ENCODE measurements at regions not wholly inside any gene's neighbourhood (a gene's known extent, or its start where the extent isn't known, plus 50 kb on each side); places are given as distances from the start of the nearest gene placed in this dataset.

- no peaks in the 10 kb centered on the region for H3K79me2 ChIP-seq (ENCODE audit: low read depth)
- Mint-ChIP-seq H3K4me1 (peaks cover 87% of the 10 kb centered on the region), H3K9me3 (no peaks in the 10 kb centered on the region), H3K4me3 (peak overlapping the region; percentile 6), H3K27ac (peak overlapping the region; percentile 84), H3K36me3 (no peaks in the 10 kb centered on the region), H3K27me3 (ENCODE audit: insufficient read depth, low read depth) (peaks cover 4% of the 10 kb centered on the region)
- H3K4me2 ChIP-seq, result no peak overlapping the region
- H3K27me3 ChIP-seq, result no peaks in the 10 kb centered on the region
- TF ChIP-seq EZH2phosphoT487 (IDR thresholded peaks at IDR 0.05) (no peak), EZH2 (IDR thresholded peaks at IDR 0.05) (no peak), CTCF (IDR thresholded peaks at IDR 0.05) (no peak)
- H3K4me3 ChIP-seq, result no peak overlapping the region
- H2AFZ ChIP-seq (replicated peaks), result no peak overlapping the region
- DNase-seq (ENCODE audit: low spot score), result no peak
- H3K36me3 ChIP-seq, result no peaks in the 10 kb centered on the region
- no peaks in the 10 kb centered on the region for H3K9me3 ChIP-seq (ENCODE audit: low read depth)
- no peak overlapping the region for H3K9ac ChIP-seq
- H3K27ac ChIP-seq, result no peak overlapping the region
- H3F3A ChIP-seq (ENCODE audit: low read depth), result peaks cover 11% of the 10 kb centered on the region
- peaks cover 5% of the 10 kb centered on the region for H4K20me1 ChIP-seq (ENCODE audit: low read depth)
- peaks cover 44% of the 10 kb centered on the region for H3K4me1 ChIP-seq
Observed at GRCh38 chr1:232557096-232557495, 72.8 kb downstream of the SIPA1L2 start.

- no peaks in the 10 kb centered on the region for H3K9me3 Mint-ChIP-seq
- Histone ChIP-seq H3F3A (ENCODE audit: low read depth) (peaks cover 11% of the 10 kb centered on the region), H4K20me1 (ENCODE audit: low read depth) (peaks cover 5% of the 10 kb centered on the region), H3K27me3 (no peaks in the 10 kb centered on the region), H2AFZ (replicated peaks) (no peak overlapping the region), H3K4me1 (peaks cover 46% of the 10 kb centered on the region), H3K36me3 (no peaks in the 10 kb centered on the region), H3K79me2 (ENCODE audit: low read depth) (no peaks in the 10 kb centered on the region), H3K9ac (no peak overlapping the region), H3K4me3 (no peak overlapping the region), H3K9me3 (ENCODE audit: low read depth) (no peaks in the 10 kb centered on the region), H3K4me2 (no peak overlapping the region), H3K27ac (no peak overlapping the region)
- TF ChIP-seq EZH2phosphoT487 (IDR thresholded peaks at IDR 0.05), result no peak
- TF ChIP-seq CTCF (IDR thresholded peaks at IDR 0.05), result no peak
- no peak for TF ChIP-seq EZH2 (IDR thresholded peaks at IDR 0.05)
- no peak for DNase-seq (ENCODE audit: low spot score)
- no peak overlapping the region for H3K4me3 Mint-ChIP-seq
- H3K27ac Mint-ChIP-seq, result peak overlapping the region; percentile 80
- no peaks in the 10 kb centered on the region for H3K36me3 Mint-ChIP-seq
- peaks cover 82% of the 10 kb centered on the region for H3K4me1 Mint-ChIP-seq
- H3K27me3 Mint-ChIP-seq (ENCODE audit: insufficient read depth, low read depth), result peaks cover 4% of the 10 kb centered on the region
Observed at GRCh38 chr1:232556351-232556750, 73.6 kb downstream of the SIPA1L2 start.

- Histone ChIP-seq H3K4me1 (peaks cover 53% of the 10 kb centered on the region), H2AFZ (replicated peaks) (no peak overlapping the region), H3K4me3 (no peak overlapping the region), H3K9me3 (ENCODE audit: low read depth) (no peaks in the 10 kb centered on the region), H4K20me1 (ENCODE audit: low read depth) (peaks cover 5% of the 10 kb centered on the region), H3K36me3 (no peaks in the 10 kb centered on the region), H3K4me2 (peak overlapping the region; percentile 12), H3F3A (ENCODE audit: low read depth) (peaks cover 11% of the 10 kb centered on the region), H3K27me3 (no peaks in the 10 kb centered on the region), H3K79me2 (ENCODE audit: low read depth) (no peaks in the 10 kb centered on the region), H3K9ac (no peak overlapping the region), H3K27ac (no peak overlapping the region)
- peaks cover 83% of the 10 kb centered on the region for H3K4me1 Mint-ChIP-seq
- peak overlapping the region; percentile 36 for H3K4me3 Mint-ChIP-seq
- DNase-seq (ENCODE audit: low spot score), result no peak
- no peaks in the 10 kb centered on the region for H3K36me3 Mint-ChIP-seq
- peaks cover 4% of the 10 kb centered on the region for H3K27me3 Mint-ChIP-seq (ENCODE audit: insufficient read depth, low read depth)
- no peak for TF ChIP-seq EZH2phosphoT487 (IDR thresholded peaks at IDR 0.05)
- no peak for TF ChIP-seq EZH2 (IDR thresholded peaks at IDR 0.05)
- no peak for TF ChIP-seq CTCF (IDR thresholded peaks at IDR 0.05)
- no peaks in the 10 kb centered on the region for H3K9me3 Mint-ChIP-seq
- peak overlapping the region; percentile 98 for H3K27ac Mint-ChIP-seq
Observed at GRCh38 chr1:232555494-232556210, 74.3 kb downstream of the SIPA1L2 start.
